Adrenal gland (tissue), 9 donors: ENCODE measurements at regions not wholly inside any gene's neighbourhood (a gene's known extent, or its start where the extent isn't known, plus 50 kb on each side); places are given as distances from the start of the nearest gene placed in this dataset.
A peak's percentile ranks its signal among the peaks of the same experiment; 100 is the strongest.

ENCODE experiments used
- DNase-seq, 7 donors: peaks; one replicate each; pipeline ENCODE4 v3.0.0-alpha.2; 2019 to 2020
- H3K27ac ChIP-seq, 5 donors: fragments of 200-600 bp; sonication (generic) in 4 of 5; 1 replicate in 3 of 5; 2 replicates in 2 of 5; pipeline versions ENCODE4 v1.5.1 to v1.8.0; 2016 to 2020; ENCODE audit warnings: mild to moderate bottlenecking in 1 of 5
- H3K27me3 ChIP-seq: fragments of 200-600 bp; 2 replicates; pipeline ENCODE4 v1.8.0; 2021
- H3K36me3 ChIP-seq, 2 donors: fragments of 200-600 bp; replicated peaks in 1 of 2; 1 replicate in 1 of 2; 2 replicates in 1 of 2; pipeline versions ENCODE4 v1.5.1 to v1.8.0; 2018 to 2022
- H3K4me1 ChIP-seq, 2 donors: fragments of 200-600 bp; replicated peaks in 1 of 2; 1 replicate in 1 of 2; 2 replicates in 1 of 2; pipeline versions ENCODE4 v1.5.1 to v1.8.0; 2018 to 2021
- H3K4me3 ChIP-seq, 4 donors: fragments of 200-600 bp; sonication (generic) in 3 of 4; one replicate each; pipeline ENCODE4 v1.5.1; 2016 to 2018
- H3K9me3 ChIP-seq, 3 donors: fragments of 200-600 bp; sonication (generic) in 1 of 3; replicated peaks in 1 of 3; 1 replicate in 2 of 3; 2 replicates in 1 of 3; pipeline versions ENCODE4 v1.5.1 to v1.8.0; 2016 to 2021
- CTCF ChIP-seq, 6 experiments: fragments of 450-650 bp in 4 of 6; fragments of 200-600 bp in 2 of 6; sonication (generic) in 1 of 6; IDR thresholded peaks; 1 replicate in 5 of 6; 2 replicates in 1 of 6; pipeline versions ENCODE4 v1.5.1 to v1.8.0; 2016 to 2021; ENCODE audit warnings: antibody characterized with exemption in 6 of 6, mild to moderate bottlenecking in 2 of 6, moderate library complexity in 1 of 6
- POLR2A ChIP-seq, 2 donors: fragments of 450-650 bp; IDR thresholded peaks; one replicate each; pipeline ENCODE4 v1.6.1; 2017; ENCODE audit warnings: antibody characterized with exemption in 2 of 2, mild to moderate bottlenecking in 2 of 2, moderate library complexity in 1 of 2
- WGBS, 4 donors: extraction: QIAGEN DNeasy Blood & Tissue Kit in 2 of 4; methylation state at CpG; one replicate each; pipeline versions ENCODE4 v1.1.5 to v1.1.7; 2013 to 2017; 5-methylcytosine and 5-hydroxymethylcytosine counted together
- intact Hi-C, 2 donors: fragments of 100-400 bp; cut with DNase I; formaldehyde crosslinking; loops; one replicate each; pipeline versions ENCODE4 v1.14.1 to v1.15.0; 2022 to 2023
- donor health status: healthy with polysubstance abuse.
- donor health status: Bipolar disorder and iron deficiency.
- donor health status: DM: yes; HTN: yes; CAD: no.
- donor health status: DM: no; HTN: no; CAD: no.
- donor health status: DM: no; HTN: no; CAD: no.

DNA sequence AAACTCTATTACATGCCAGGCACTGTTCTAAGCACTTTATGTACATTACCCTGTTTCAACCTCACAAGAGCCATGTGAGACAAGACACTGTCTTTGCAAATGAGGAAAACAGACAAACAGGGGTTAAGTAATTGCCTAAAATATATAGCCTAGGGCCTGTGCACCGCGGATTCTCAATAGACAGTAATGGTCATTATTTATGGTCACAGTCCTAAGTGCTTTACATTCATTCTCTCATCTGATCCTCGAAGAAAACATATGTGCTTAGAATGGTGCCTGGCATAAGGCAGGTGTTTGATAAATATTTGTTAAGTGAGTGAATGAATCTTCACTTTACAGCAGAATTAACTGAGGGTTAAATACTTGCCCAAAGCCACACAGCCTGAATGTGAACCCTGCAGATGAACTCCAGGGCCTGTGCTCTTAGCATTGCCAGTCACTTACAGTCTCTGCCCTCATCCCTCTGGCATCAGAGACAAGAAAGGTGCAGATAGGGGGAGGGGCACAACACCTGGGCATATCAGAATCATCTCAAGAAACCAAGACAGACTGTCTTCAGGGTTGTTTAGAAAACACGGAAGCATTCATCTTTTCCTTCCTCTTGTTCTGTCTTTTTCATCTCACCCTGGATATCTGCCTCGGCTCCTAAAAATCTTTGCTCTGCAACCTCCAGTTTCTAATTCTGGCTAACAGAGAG is 92.8 kb upstream of the SASH1 start:
- intact Hi-C loops, result loop anchor here in 1 of 2 donors (5.0 kb wide), 1 partner anchor 83 kb away; no protein-coding TSS in a partner anchor
- 67 to 83% (median 74%) methylated on average over 5 of the region's 5 CpGs for WGBS, 4 donors
- H3K27ac ChIP-seq, result no peak overlapping the region
- no peaks in the 10 kb centered on the region for H3K4me1 ChIP-seq
- no peaks in the 10 kb centered on the region for H3K36me3 ChIP-seq
- no peak for DNase-seq
- H3K4me3 ChIP-seq, result no peak overlapping the region
- H3K27me3 ChIP-seq, result no peaks in the 10 kb centered on the region
- no peaks in the 10 kb centered on the region for H3K9me3 ChIP-seq
- TF ChIP-seq CTCF (IDR thresholded peaks at IDR 0.05) (no peak), POLR2A (IDR thresholded peaks at IDR 0.05) (no peak)

DNA sequence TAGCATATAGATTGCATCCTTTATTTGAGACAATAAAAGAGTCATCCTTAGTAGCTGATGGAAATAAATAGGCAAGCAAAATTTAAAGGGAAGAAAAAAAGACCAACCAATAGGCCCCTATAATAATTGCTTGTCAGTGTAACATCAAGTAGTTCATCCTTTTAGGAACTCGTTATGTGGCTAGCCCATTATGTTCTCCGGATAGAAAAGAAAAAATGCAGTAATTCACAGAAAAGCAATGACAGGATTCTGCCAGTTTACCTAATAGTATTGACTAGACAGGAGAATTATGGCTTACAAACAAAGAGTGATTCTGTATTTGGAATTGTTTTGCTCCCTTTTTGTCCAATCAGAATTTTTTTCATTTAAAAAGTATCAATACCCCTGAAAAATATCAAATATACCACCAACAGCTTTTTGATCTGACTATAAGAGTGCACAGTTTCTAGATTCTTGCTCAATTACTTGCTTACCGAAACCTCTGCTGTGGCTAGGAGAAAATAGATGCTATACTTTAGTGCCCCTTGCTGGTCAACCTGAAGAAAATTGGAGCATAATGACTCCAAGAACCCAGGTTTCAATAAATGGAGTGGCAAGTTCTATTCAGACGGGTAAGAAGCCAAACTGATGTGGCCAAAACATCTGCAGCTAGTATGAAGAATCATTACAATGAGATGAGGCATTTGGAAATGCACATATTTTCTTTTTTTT is 91.5 kb upstream of the SASH1 start:
- Histone ChIP-seq H3K27ac (no peak overlapping the region), H3K36me3 (no peaks in the 10 kb centered on the region), H3K27me3 (no peaks in the 10 kb centered on the region), H3K4me1 (no peaks in the 10 kb centered on the region), H3K9me3 (no peaks in the 10 kb centered on the region), H3K4me3 (no peak overlapping the region)
- DNase-seq, result no peak
- intact Hi-C loops, result loop anchor here in 1 of 2 donors (5.0 kb wide), 1 partner anchor 84 kb away; no protein-coding TSS in a partner anchor
- peak in 4 of 6 experiments; percentile 24 to 51 (median 36) for TF ChIP-seq CTCF (IDR thresholded peaks at IDR 0.05)
- TF ChIP-seq POLR2A (IDR thresholded peaks at IDR 0.05), result no peak
- 29 to 40% (median 30%) methylated on average over 4 of the region's 4 CpGs for WGBS, 4 donors

- Histone ChIP-seq H3K4me3 (no peak overlapping the region), H3K27me3 (no peaks in the 10 kb centered on the region), H3K27ac (no peak overlapping the region), H3K4me1 (no peaks in the 10 kb centered on the region), H3K36me3 (no peaks in the 10 kb centered on the region), H3K9me3 (no peaks in the 10 kb centered on the region)
- DNase-seq, result no peak
- intact Hi-C loops, result loop anchor here in 1 of 2 donors (5.0 kb wide), 1 partner anchor 85 kb away; no protein-coding TSS in a partner anchor
- TF ChIP-seq POLR2A (IDR thresholded peaks at IDR 0.05) (no peak), CTCF (IDR thresholded peaks at IDR 0.05) (no peak)
- 66 to 78% (median 71%) methylated on average over 7 of the region's 7 CpGs for WGBS, 4 donors
Measured at GRCh38 chr6:148251891-148252290, 90.7 kb upstream of the SASH1 start.

DNA sequence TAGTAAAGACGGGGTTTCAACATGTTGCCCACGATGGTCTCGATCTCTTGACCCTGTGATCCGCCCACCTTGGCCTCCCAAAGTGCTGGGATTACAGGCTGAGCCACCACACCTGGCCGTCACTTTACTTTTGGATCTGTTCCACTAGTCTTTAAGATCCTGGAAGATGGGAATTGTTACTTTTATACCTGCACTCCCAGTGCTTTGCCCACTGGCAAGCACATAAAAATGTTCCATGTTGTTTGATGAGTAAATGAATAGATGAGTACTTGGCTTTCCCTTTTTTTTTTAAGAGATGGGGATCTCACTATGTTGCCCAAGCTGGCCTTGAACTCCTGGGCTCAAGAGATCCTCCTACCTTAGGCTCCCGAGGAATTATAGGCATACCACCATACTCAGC is 84.8 kb upstream of the SASH1 start:
- intact Hi-C loops, result no loop called here
- no peak for TF ChIP-seq POLR2A (IDR thresholded peaks at IDR 0.05)
- TF ChIP-seq CTCF (IDR thresholded peaks at IDR 0.05), result no peak
- WGBS, 4 donors, result 88 to 97% (median 90%) methylated on average over 6 of the region's 6 CpGs

More for the DNA sequence above, 84.8 kb upstream of the SASH1 start:
- no peaks in the 10 kb centered on the region for H3K4me1 ChIP-seq
- H3K27me3 ChIP-seq, result no peaks in the 10 kb centered on the region
- H3K4me3 ChIP-seq, result no peak overlapping the region
- no peaks in the 10 kb centered on the region for H3K9me3 ChIP-seq
- H3K27ac ChIP-seq, result no peak overlapping the region
- no peak for DNase-seq
- H3K36me3 ChIP-seq, result no peaks in the 10 kb centered on the region
